RPMI8226 (cell line): ENCODE measurements at regions not wholly inside any gene's neighbourhood (a gene's known extent, or its start where the extent isn't known, plus 50 kb on each side); places are given as distances from the start of the nearest gene placed in this dataset.

Source experiments
- DNase-seq: peaks from one replicate; pipeline ENCODE4 v3.0.0-alpha.2; 2015

GRCh38 chr5:118017536-118017935 is 970.8 kb downstream of the DTWD2 start:
- DNase-seq, result no peak

- DNase-seq, result no peak
Measured at GRCh38 chr5:118016396-118016795, 972.0 kb downstream of the DTWD2 start.

- DNase-seq, result no peak
Measured at GRCh38 chr5:118015511-118015910, 972.8 kb downstream of the DTWD2 start.

DNA sequence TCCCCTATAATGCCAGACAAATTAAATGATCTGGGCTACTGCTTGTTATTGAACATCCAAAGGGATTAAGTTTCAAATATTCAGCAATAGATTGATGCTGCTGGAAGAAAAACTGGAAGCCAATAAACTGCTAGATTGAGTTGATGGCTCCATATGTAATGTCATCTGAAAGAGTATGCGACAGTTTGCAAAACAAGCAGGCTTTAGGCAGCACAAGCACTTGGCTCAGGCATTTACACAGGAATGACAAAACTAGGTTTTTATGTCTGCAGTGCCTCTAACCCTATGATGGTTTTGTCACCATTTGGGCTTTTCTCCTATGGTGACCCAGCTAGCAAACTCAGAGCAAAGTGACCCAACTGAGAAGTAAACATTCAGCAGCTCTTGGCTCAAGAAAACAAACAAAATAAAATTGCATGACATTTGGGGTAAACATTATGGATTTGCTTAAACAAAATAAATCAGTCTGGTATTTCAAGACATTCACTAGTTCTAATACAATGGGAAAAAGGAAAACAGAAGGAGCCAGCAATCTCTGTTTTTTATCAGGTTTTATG is 978.5 kb downstream of the DTWD2 start:
- DNase-seq, result no peak

GRCh38 chr5:118008779-118009178 is 979.6 kb downstream of the DTWD2 start:
- no peak for DNase-seq

DNA sequence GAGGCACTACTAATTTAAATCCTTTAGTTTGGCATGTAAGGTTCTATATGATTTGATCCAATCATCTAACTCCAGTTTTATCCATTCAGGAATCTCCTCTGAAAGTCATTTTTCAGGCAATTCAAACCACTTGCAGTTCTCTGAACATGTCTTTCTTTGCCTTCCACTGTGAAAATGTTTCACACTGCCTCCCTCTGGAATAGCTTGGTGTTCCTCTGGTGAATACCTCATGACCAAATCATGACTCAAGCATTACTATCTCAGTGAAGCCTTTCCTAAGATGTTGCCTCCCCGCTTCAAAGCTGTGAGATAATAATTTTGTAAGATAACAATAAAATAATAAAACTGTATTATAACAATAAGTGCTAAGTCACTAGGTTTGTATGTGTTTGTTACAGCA is 981.1 kb downstream of the DTWD2 start:
- DNase-seq, result no peak

- no peak for DNase-seq
Measured at GRCh38 chr5:118006219-118006618, 982.1 kb downstream of the DTWD2 start.

GRCh38 chr5:117999939-118000549 is 988.3 kb downstream of the DTWD2 start:
- DNase-seq, result peak; percentile 15

DNA sequence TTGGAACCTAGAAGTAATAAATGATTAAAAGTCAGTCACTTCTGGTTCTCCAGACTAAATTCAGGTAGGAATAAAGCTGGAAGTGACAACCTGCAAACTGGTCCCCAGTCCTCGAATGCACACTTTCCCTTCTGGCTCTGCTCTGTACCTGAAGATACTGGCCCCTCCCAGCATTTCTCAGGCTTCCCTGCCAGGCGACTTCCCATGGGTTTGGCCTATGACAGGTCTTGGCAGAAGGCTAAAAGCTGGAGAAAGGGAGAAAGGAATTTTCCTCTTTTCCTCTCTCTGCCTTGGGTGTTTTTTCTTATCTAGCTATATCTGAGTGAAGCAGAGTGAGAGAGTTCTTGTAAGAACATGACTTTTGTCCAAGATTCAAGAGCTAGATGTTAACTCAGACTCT is 1005.7 kb downstream of the DTWD2 start:
- no peak for DNase-seq

DNA sequence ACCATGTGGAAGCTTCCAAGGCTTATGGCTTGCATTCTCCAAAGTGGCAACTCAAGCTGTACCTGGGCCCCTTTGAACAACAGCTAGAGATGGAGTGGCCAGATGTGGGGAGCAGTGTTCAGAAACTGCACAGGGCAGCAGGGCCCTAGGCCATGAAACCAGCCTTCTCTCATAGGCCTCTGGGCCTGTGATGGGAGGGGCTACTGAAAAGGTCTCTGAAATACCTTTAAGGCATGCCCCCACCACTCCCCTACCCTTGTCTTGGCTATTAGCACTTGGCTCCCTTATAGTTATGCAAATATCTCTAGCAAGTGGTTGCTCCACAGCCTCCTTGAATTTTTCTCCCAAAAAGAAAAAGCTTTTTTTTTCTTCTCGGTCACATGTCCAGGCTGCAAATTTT is 1014.6 kb downstream of the DTWD2 start:
- DNase-seq, result no peak

DNA sequence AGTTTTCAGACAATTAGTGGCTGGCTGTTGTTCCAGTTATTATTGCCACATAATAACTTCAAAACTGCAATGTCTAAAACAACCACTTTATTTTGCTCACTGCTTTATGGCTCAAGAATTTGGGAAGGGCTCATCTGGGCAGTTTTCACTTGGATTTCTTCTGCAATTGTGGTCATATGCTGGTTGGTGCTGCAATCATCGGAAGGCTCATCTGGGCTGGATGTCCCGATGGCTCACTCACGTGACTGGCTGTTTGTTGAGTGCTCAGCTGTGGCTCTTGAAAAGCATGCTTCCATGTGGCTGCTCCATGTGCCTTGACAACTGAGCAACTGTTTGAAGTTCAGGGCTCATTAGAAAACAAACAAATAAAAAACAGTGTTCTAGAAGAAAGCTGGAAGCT is 1032.5 kb downstream of the DTWD2 start:
- DNase-seq, result no peak

- DNase-seq, result no peak
Measured at GRCh38 chr5:117954331-117954730, 1034.0 kb downstream of the DTWD2 start.

DNA sequence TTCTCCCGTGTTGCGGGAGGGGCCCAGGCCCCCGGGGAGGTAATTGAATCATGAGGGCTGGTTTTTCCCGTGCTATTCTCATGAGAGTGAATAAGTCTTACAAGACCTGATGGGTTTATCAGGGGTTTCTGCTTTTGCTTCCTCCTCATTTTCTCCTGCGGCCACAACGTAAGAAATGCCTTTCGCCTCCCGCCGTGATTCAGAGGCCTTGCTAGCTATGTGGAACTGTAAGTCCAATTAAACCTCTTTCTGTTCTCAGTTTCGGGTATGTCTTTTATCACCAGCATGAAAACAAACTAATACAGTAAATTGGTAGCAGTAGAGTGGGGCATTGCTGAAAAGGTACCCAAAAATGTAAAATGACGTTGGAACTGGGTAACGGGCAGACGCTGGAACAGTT is 1035.1 kb downstream of the DTWD2 start:
- DNase-seq, result no peak

- DNase-seq, result no peak
Measured at GRCh38 chr5:117947836-117948235, 1040.5 kb downstream of the DTWD2 start.

DNA sequence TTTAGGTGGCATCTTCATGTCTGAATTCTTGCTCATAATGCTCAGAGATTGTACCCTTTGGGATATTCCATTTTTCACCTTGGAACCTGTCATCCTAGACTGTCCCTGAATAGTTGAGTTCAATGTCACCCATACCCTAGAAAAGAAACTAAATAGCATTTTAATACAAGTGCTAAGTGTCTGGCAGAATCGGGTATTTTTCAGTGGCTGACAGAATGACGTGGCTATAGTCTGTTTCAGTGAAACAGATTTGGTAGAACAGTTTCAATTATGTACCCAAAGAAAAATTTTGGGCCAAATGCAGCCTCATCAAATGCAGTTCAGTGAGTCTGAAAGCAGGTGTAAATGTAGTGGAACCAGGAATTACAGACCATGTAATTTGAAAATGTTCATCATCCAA is 1041.2 kb downstream of the DTWD2 start:
- DNase-seq, result no peak

GRCh38 chr5:117945258-117945657 is 1043.1 kb downstream of the DTWD2 start:
- no peak for DNase-seq

- DNase-seq, result no peak
Measured at GRCh38 chr5:117943541-117943940, 1044.8 kb downstream of the DTWD2 start.

DNA sequence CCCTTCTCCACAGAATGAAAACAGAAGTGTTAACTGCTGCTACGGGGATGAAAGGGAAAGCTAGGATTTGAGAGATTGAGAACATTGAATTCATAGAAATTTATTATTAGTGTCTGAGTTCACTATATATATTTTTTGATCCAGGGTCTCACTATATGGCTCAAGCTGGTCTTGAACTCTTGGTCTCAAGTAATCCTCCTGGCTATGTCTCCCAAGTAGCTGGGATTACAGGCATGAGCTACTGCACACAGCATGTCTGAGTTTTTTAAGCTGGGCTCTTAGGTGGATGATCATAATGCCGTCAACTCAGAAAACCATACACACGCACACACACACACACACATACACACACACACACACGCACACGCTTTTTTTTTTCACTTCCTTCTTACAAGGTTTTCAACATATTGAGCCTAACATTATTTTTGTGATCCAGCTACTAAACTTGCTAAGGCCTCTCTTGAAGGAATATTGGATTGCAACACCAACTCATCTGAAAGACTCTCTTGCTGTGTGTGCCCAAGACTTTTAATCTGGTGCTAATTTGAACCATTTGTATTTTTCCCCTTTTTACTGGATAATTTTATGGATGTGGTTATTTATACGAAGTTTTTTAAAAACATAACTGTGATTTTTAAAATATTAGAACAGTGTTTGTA is 1045.4 kb downstream of the DTWD2 start:
- DNase-seq, result no peak

DNA sequence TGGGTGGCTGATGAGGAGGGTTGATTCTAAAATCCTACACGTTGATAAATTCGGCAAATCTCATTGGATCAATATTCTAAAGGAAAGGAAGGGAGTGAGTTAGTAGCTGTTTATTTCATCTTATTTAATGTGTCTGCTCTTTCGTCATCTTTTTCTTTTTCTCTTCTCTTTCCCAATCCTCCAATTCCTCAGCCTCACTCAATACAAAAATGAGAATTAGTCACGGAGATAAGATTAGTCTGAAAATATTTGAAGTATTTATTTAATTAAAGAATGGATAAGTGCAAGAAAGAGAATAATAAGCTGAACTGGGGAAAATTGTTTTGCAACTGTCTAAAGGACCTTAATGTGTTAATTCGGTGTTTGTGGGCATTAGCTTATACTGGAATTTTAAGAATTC is 1095.1 kb downstream of the DTWD2 start:
- DNase-seq, result no peak

- DNase-seq, result no peak
Measured at GRCh38 chr5:117892360-117892759, 1096.0 kb downstream of the DTWD2 start.

DNA sequence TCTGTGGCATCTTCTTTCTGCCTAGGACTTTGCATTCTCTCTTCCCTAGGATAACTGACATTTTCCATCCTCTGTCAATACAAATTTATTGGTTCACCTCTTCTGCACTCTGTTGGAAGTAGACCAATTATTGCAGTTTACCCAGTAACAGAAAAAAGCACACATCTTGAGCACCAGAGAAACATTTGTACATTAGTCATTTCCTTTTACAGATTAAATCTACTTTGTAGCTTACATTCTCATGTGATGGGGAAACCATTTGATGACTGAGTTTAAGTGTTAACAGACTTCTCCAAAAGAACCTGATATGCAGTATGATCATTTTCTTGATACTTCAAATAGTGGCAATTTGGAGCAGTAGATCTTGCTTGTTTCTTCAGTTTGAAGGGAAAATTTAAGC is 1098.8 kb downstream of the DTWD2 start:
- no peak for DNase-seq

DNA sequence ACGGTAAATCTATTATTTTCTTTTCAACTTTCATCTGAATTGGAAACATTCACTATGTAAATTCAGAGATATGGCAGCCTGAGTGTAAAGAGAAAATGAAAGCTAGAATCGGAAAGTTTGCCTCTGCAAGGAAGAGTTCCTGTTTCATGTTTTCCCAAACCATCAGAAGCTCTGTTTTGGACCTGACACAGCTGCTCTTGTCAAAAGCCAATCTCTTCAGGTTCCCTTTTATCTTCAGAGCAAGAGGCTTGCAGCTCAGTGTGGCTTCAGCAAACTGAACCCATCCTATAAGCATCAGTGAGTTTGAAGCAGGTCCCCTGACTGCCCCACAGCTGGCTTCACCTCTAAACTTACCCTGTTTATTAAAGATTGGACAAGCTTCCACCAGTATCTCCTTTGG is 1099.7 kb downstream of the DTWD2 start:
- peak; percentile 50 for DNase-seq

GRCh38 chr5:117881426-117882230 is 1106.7 kb downstream of the DTWD2 start:
- no peak for DNase-seq

- no peak for DNase-seq
Measured at GRCh38 chr5:117880932-117881331, 1107.4 kb downstream of the DTWD2 start.
